ENCODE measurements at regions not wholly inside any gene's neighbourhood (a gene's known extent, or its start where the extent isn't known, plus 50 kb on each side); places are given as distances from the start of the nearest gene placed in this dataset.

GRCh38 chr1:115465802-115466363 lies 127.8 kb upstream of the NGF start:
- DNase-seq: no peak
- H3K27me3 Mint-ChIP-seq: no peaks in the 10 kb centered on the region
- ChIA-PET CTCF (no interaction called here), POLR2A (no interaction called here)
- intact Hi-C loops (cut with micrococcal nuclease): no loop called here
- no peak overlapping the region for H3K27ac Mint-ChIP-seq
- H3K36me3 Mint-ChIP-seq (ENCODE audit: low read depth): no peaks in the 10 kb centered on the region
- no peak for TF ChIP-seq CTCF (IDR thresholded peaks at IDR 0.05)
- no peaks in the 10 kb centered on the region for H3K4me1 Mint-ChIP-seq
- no peak for ATAC-seq (ENCODE audit: low read depth)
- no peak overlapping the region for H3K4me3 Mint-ChIP-seq
- no peaks in the 10 kb centered on the region for H3K9me3 Mint-ChIP-seq

GRCh38 chr1:115463347-115463746 lies 125.3 kb upstream of the NGF start:
- DNase-seq (no peak), ATAC-seq (ENCODE audit: low read depth) (no peak)
- no peaks in the 10 kb centered on the region for H3K4me1 Mint-ChIP-seq
- no peak for TF ChIP-seq CTCF (IDR thresholded peaks at IDR 0.05)
- ChIA-PET CTCF (no interaction called here), POLR2A (no interaction called here)
- H3K4me3 Mint-ChIP-seq: no peak overlapping the region
- H3K27me3 Mint-ChIP-seq: no peaks in the 10 kb centered on the region
- no peak overlapping the region for H3K27ac Mint-ChIP-seq
- H3K36me3 Mint-ChIP-seq (ENCODE audit: low read depth): no peaks in the 10 kb centered on the region
- H3K9me3 Mint-ChIP-seq: no peaks in the 10 kb centered on the region
- intact Hi-C loops (cut with micrococcal nuclease): no loop called here

GRCh38 chr1:115462566-115463076 lies 124.6 kb upstream of the NGF start:
- TF ChIP-seq CTCF (IDR thresholded peaks at IDR 0.05): no peak
- ATAC-seq (ENCODE audit: low read depth) (no peak), DNase-seq (no peak)
- CTCF ChIA-PET: no interaction called here
- Mint-ChIP-seq H3K27ac (no peak overlapping the region), H3K9me3 (no peaks in the 10 kb centered on the region), H3K4me3 (no peak overlapping the region), H3K4me1 (no peaks in the 10 kb centered on the region), H3K36me3 (ENCODE audit: low read depth) (no peaks in the 10 kb centered on the region), H3K27me3 (no peaks in the 10 kb centered on the region)
- POLR2A ChIA-PET: no interaction called here
- intact Hi-C loops (cut with micrococcal nuclease): no loop called here

- Mint-ChIP-seq H3K27me3 (no peaks in the 10 kb centered on the region), H3K36me3 (ENCODE audit: low read depth) (no peaks in the 10 kb centered on the region), H3K4me3 (no peak overlapping the region), H3K9me3 (no peaks in the 10 kb centered on the region), H3K27ac (no peak overlapping the region), H3K4me1 (no peaks in the 10 kb centered on the region)
- ChIA-PET CTCF (no interaction called here), POLR2A (no interaction called here)
- ATAC-seq (ENCODE audit: low read depth): no peak
- no peak for TF ChIP-seq CTCF (IDR thresholded peaks at IDR 0.05)
- intact Hi-C loops (cut with micrococcal nuclease): no loop called here
- DNase-seq: no peak
These were observed 123.5 kb upstream of the NGF start for GRCh38 chr1:115461526-115461925.

- ChIA-PET POLR2A (no interaction called here), CTCF (no interaction called here)
- Mint-ChIP-seq H3K27ac (no peak overlapping the region), H3K27me3 (no peaks in the 10 kb centered on the region), H3K36me3 (ENCODE audit: low read depth) (no peaks in the 10 kb centered on the region), H3K4me3 (no peak overlapping the region), H3K4me1 (no peaks in the 10 kb centered on the region), H3K9me3 (no peaks in the 10 kb centered on the region)
- intact Hi-C loops (cut with micrococcal nuclease): no loop called here
- DNase-seq (no peak), ATAC-seq (ENCODE audit: low read depth) (no peak)
- no peak for TF ChIP-seq CTCF (IDR thresholded peaks at IDR 0.05)
These were observed 121.1 kb upstream of the NGF start for GRCh38 chr1:115459161-115459560.
